ENCODE measurements at regions not wholly inside any gene's neighbourhood (a gene's known extent, or its start where the extent isn't known, plus 50 kb on each side); places are given as distances from the start of the nearest gene placed in this dataset.
"Not testable (repeated sequence)": the region's sequence is repeated elsewhere in the genome, so short reads cannot be mapped to it uniquely, and the experiment has no call there.

- DNase-seq, result no peak
Observed at GRCh38 chr2:149903626-149904025, 316.1 kb upstream of the MMADHC start.

GRCh38 chr2:149902081-149902480 lies 314.5 kb upstream of the MMADHC start:
- peak; percentile 57 for DNase-seq

- DNase-seq, result no peak
Observed at GRCh38 chr2:149901231-149901859, 313.8 kb upstream of the MMADHC start.

- DNase-seq, result no peak
Observed at GRCh38 chr2:149899390-149899789, 311.8 kb upstream of the MMADHC start.

- no peak for DNase-seq
Observed at GRCh38 chr2:149894760-149895159, 307.2 kb upstream of the MMADHC start.

GRCh38 chr2:149894226-149894625 lies 306.7 kb upstream of the MMADHC start:
- no peak for DNase-seq

- DNase-seq, result no peak
Observed at GRCh38 chr2:149892563-149892962, 305.0 kb upstream of the MMADHC start.

- no peak for DNase-seq
Observed at GRCh38 chr2:149885946-149886345, 298.4 kb upstream of the MMADHC start.

GRCh38 chr2:149885468-149885867 lies 297.9 kb upstream of the MMADHC start:
- no peak for DNase-seq

- no peak for DNase-seq
Observed at GRCh38 chr2:149884871-149885270, 297.3 kb upstream of the MMADHC start.

GRCh38 chr2:149877913-149878312 lies 290.3 kb upstream of the MMADHC start:
- DNase-seq, result no peak

- DNase-seq, result no peak
Observed at GRCh38 chr2:149877074-149877473, 289.5 kb upstream of the MMADHC start.

GRCh38 chr2:149873936-149874335 lies 286.4 kb upstream of the MMADHC start:
- no peak for DNase-seq

- no peak for DNase-seq
Observed at GRCh38 chr2:149872638-149873150, 285.1 kb upstream of the MMADHC start.

GRCh38 chr2:149872041-149872440 lies 284.5 kb upstream of the MMADHC start:
- no peak for DNase-seq

- DNase-seq, result no peak
Observed at GRCh38 chr2:149871091-149871885, 283.7 kb upstream of the MMADHC start.

GRCh38 chr2:149863227-149863626 lies 275.7 kb upstream of the MMADHC start:
- DNase-seq, result no peak

- DNase-seq, result no peak
Observed at GRCh38 chr2:149861034-149861433, 273.5 kb upstream of the MMADHC start.

GRCh38 chr2:149860276-149860921 lies 272.8 kb upstream of the MMADHC start:
- DNase-seq, result peak; percentile 82

GRCh38 chr2:149858901-149859634 lies 271.5 kb upstream of the MMADHC start:
- DNase-seq, result peak; percentile 64

- DNase-seq, result no peak
Observed at GRCh38 chr2:149858216-149858615, 270.6 kb upstream of the MMADHC start.

- DNase-seq, result no peak
Observed at GRCh38 chr2:149857344-149857743, 269.8 kb upstream of the MMADHC start.

GRCh38 chr2:149855859-149856258 lies 268.3 kb upstream of the MMADHC start:
- not testable (repeated sequence) for DNase-seq
